ENCODE measurements at regions not wholly inside any gene's neighbourhood (a gene's known extent, or its start where the extent isn't known, plus 50 kb on each side); places are given as distances from the start of the nearest gene placed in this dataset.

DNA sequence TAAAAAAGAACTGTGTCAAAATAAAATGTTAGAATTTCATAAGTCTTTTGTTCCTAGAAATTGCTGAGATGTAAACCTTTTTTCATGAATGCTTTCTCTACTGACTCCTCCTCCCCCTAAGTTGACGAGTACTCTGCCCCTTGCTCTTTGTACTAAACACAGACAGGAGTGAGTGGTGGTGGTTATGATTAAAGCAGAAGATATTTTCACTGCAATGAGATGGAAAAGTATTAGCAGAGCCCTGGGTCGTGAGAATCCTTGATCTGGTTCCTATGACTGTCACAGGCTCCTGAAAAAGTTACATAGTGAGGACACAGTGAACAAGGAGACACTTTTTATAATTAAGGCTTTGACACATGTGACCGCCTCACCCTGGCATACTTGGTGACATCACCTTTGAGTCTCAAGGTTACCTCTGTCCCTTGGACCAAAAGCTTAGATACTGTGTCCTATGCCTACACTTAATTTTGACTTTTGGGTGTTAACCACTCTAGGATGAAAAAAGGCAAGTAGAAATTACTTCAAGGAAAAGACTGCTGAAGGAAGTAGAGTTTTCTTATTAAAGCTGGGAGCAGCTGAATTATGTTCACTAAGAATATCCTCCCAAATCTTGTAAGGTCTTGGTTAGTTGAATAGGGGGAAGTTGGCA, 130.4 kb upstream of the LYSMD4 start:
- ChIA-PET POLR2A (ENCODE audit: low non-redundant PET) (no interaction called here), CTCF (no interaction called here)
- no peaks in the 10 kb centered on the region for H3K27me3 ChIP-seq (replicated peaks; ENCODE audit: insufficient read depth, low read depth, low read length, poor library complexity)
- no peak overlapping the region for H3K27ac ChIP-seq (ENCODE audit: low read depth, low read length, poor library complexity, severe bottlenecking)
- intact Hi-C loops (cut with micrococcal nuclease; ENCODE audit: unreplicated experiment): no loop called here
- BruUV-seq (replicated peaks): no TSS peak
- no peaks in the 10 kb centered on the region for H3K4me1 ChIP-seq (ENCODE audit: insufficient read depth, low read length, poor library complexity, severe bottlenecking)
- H3K36me3 ChIP-seq (ENCODE audit: insufficient read depth, low read length, poor library complexity, severe bottlenecking): no peaks in the 10 kb centered on the region
- DNase-seq (ENCODE audit: low spot score): no peak
- TF ChIP-seq, protein P1, sequence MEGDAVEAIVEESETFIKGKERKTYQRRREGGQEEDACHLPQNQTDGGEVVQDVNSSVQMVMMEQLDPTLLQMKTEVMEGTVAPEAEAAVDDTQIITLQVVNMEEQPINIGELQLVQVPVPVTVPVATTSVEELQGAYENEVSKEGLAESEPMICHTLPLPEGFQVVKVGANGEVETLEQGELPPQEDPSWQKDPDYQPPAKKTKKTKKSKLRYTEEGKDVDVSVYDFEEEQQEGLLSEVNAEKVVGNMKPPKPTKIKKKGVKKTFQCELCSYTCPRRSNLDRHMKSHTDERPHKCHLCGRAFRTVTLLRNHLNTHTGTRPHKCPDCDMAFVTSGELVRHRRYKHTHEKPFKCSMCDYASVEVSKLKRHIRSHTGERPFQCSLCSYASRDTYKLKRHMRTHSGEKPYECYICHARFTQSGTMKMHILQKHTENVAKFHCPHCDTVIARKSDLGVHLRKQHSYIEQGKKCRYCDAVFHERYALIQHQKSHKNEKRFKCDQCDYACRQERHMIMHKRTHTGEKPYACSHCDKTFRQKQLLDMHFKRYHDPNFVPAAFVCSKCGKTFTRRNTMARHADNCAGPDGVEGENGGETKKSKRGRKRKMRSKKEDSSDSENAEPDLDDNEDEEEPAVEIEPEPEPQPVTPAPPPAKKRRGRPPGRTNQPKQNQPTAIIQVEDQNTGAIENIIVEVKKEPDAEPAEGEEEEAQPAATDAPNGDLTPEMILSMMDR (conservative IDR thresholded peaks at IDR 0.05; ENCODE audit: low read depth, low read length): no peak
- no peak for TF ChIP-seq EZH2 (IDR thresholded peaks at IDR 0.05; ENCODE audit: borderline replicate concordance, low read depth, low read length, poor library complexity, severe bottlenecking)
- no peak overlapping the region for H3K4me3 ChIP-seq (ENCODE audit: low read depth, low read length, poor library complexity, severe bottlenecking)
- no peaks in the 10 kb centered on the region for H3K9me3 ChIP-seq (ENCODE audit: low read depth, low read length, poor library complexity, severe bottlenecking)

DNA sequence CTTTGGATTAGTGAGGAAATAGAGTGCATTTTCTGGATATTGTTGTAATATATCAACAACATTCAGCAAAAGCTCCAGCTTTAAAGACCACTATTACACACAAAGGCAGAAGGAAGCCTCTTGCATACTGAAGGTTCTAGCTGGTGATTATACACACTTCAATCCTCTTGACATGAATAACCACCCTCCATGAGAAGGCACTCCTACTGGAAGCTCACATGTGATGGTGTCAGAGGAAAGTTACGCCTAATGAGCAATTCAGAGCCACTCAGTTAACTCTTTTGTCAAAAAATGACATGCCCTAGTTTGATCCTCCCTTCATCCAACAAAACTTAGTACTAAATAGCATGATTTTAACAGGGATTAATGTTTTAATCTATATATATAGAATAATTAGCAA, 124.6 kb upstream of the LYSMD4 start:
- BruUV-seq (replicated peaks): no TSS peak
- Histone ChIP-seq H3K4me3 (ENCODE audit: low read depth, low read length, poor library complexity, severe bottlenecking) (no peak overlapping the region), H3K27ac (ENCODE audit: low read depth, low read length, poor library complexity, severe bottlenecking) (no peak overlapping the region), H3K4me1 (ENCODE audit: insufficient read depth, low read length, poor library complexity, severe bottlenecking) (no peaks in the 10 kb centered on the region), H3K9me3 (ENCODE audit: low read depth, low read length, poor library complexity, severe bottlenecking) (no peaks in the 10 kb centered on the region), H3K27me3 (replicated peaks; ENCODE audit: insufficient read depth, low read depth, low read length, poor library complexity) (no peaks in the 10 kb centered on the region), H3K36me3 (ENCODE audit: insufficient read depth, low read length, poor library complexity, severe bottlenecking) (no peaks in the 10 kb centered on the region)
- intact Hi-C loops (cut with micrococcal nuclease; ENCODE audit: unreplicated experiment): no loop called here
- ChIA-PET POLR2A (ENCODE audit: low non-redundant PET) (no interaction called here), CTCF (no interaction called here)
- DNase-seq (ENCODE audit: low spot score): no peak
- TF ChIP-seq, protein P1 (conservative IDR thresholded peaks at IDR 0.05; ENCODE audit: low read depth, low read length): no peak

DNA sequence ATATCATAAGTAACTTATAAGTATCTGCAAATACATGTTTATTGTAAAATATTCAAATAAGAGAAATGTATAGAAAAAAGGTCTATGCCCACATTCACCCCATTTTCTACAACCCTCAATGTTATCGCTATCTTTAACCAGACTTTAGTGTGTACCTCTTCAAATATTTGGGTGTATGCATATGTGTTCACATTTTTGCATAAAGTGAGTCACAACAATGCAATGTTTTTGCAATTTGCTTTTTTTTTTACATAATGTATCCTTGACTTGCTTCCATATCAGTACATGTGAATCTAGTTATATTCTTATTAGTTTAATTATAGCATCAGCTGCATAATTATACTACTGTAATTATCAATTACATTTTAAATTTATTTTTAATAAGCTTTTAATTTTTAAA, 117.3 kb upstream of the LYSMD4 start:
- ChIA-PET POLR2A (ENCODE audit: low non-redundant PET) (no interaction called here), CTCF (no interaction called here)
- intact Hi-C loops (cut with micrococcal nuclease; ENCODE audit: unreplicated experiment): no loop called here
- Histone ChIP-seq H3K36me3 (ENCODE audit: insufficient read depth, low read length, poor library complexity, severe bottlenecking) (no peaks in the 10 kb centered on the region), H3K4me1 (ENCODE audit: insufficient read depth, low read length, poor library complexity, severe bottlenecking) (no peaks in the 10 kb centered on the region), H3K9me3 (ENCODE audit: low read depth, low read length, poor library complexity, severe bottlenecking) (no peaks in the 10 kb centered on the region), H3K27me3 (replicated peaks; ENCODE audit: insufficient read depth, low read depth, low read length, poor library complexity) (no peaks in the 10 kb centered on the region), H3K4me3 (ENCODE audit: low read depth, low read length, poor library complexity, severe bottlenecking) (no peak overlapping the region), H3K27ac (ENCODE audit: low read depth, low read length, poor library complexity, severe bottlenecking) (no peak overlapping the region)
- no TSS peak for BruUV-seq (replicated peaks)
- DNase-seq (ENCODE audit: low spot score): no peak
- no peak for TF ChIP-seq EZH2 (IDR thresholded peaks at IDR 0.05; ENCODE audit: borderline replicate concordance, low read depth, low read length, poor library complexity, severe bottlenecking)

DNA sequence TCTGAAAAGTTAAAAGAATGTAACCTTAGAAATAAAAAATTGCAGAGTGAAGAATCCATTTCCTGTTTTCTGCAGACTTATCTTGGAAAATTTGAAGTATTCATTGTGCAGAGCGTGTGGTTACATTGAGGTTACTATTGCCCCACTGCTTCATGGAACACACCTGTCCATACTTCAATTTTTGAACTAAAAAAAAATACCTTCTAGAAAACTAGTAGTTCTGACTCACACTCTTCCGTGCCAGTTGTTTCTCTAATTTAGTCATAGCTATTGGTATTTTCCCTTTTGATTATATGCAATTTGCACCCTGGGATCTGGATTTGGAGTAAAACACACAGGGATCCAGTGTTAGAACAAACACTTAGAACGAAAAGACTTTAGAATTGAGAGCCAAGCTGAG, 111.8 kb upstream of the LYSMD4 start:
- Histone ChIP-seq H3K4me3 (ENCODE audit: low read depth, low read length, poor library complexity, severe bottlenecking) (no peak overlapping the region), H3K36me3 (ENCODE audit: insufficient read depth, low read length, poor library complexity, severe bottlenecking) (no peaks in the 10 kb centered on the region), H3K27ac (ENCODE audit: low read depth, low read length, poor library complexity, severe bottlenecking) (no peak overlapping the region), H3K9me3 (ENCODE audit: low read depth, low read length, poor library complexity, severe bottlenecking) (no peaks in the 10 kb centered on the region), H3K27me3 (replicated peaks; ENCODE audit: insufficient read depth, low read depth, low read length, poor library complexity) (no peaks in the 10 kb centered on the region), H3K4me1 (ENCODE audit: insufficient read depth, low read length, poor library complexity, severe bottlenecking) (no peaks in the 10 kb centered on the region)
- TF ChIP-seq, protein P1 (conservative IDR thresholded peaks at IDR 0.05; ENCODE audit: low read depth, low read length): no peak
- no peak for TF ChIP-seq EZH2 (IDR thresholded peaks at IDR 0.05; ENCODE audit: borderline replicate concordance, low read depth, low read length, poor library complexity, severe bottlenecking)
- intact Hi-C loops (cut with micrococcal nuclease; ENCODE audit: unreplicated experiment): no loop called here
- no peak for DNase-seq (ENCODE audit: low spot score)
- ChIA-PET POLR2A (ENCODE audit: low non-redundant PET) (no interaction called here), CTCF (no interaction called here)
- no TSS peak for BruUV-seq (replicated peaks)

Data from A673 (cell line).